ENCODE measurements at regions not wholly inside any gene's neighbourhood (a gene's known extent, or its start where the extent isn't known, plus 50 kb on each side); places are given as distances from the start of the nearest gene placed in this dataset.

DNA sequence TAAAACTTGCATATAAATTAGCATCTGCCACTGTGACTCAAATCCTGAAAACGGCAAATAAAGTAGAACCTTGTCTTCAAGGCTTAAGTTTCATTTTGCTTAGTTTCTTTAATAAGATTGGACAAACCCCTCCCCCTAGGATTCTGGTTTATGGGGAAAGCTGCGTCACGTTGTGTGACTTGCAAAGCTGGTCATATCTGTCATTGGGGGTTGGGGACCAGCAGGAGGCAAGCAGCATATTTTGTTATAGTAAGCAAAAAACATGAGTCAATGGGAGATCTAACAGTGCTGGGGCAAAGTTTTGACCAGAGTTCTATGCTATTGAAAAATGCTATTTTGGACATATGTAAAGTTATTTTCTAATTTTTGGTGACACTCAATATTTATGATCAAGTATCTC, 407.3 kb downstream of the PCDH18 start:
- TF ChIP-seq, protein P1, sequence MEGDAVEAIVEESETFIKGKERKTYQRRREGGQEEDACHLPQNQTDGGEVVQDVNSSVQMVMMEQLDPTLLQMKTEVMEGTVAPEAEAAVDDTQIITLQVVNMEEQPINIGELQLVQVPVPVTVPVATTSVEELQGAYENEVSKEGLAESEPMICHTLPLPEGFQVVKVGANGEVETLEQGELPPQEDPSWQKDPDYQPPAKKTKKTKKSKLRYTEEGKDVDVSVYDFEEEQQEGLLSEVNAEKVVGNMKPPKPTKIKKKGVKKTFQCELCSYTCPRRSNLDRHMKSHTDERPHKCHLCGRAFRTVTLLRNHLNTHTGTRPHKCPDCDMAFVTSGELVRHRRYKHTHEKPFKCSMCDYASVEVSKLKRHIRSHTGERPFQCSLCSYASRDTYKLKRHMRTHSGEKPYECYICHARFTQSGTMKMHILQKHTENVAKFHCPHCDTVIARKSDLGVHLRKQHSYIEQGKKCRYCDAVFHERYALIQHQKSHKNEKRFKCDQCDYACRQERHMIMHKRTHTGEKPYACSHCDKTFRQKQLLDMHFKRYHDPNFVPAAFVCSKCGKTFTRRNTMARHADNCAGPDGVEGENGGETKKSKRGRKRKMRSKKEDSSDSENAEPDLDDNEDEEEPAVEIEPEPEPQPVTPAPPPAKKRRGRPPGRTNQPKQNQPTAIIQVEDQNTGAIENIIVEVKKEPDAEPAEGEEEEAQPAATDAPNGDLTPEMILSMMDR (IDR thresholded peaks at IDR 0.05) = no peak
- TF ChIP-seq POLR2A (IDR thresholded peaks at IDR 0.05) = no peak
